Erythroblast (primary cell): ENCODE measurements at regions not wholly inside any gene's neighbourhood (a gene's known extent, or its start where the extent isn't known, plus 50 kb on each side); places are given as distances from the start of the nearest gene placed in this dataset.

Experiments used
- GATA1 ChIP-seq: IDR thresholded peaks from 2 replicates; pipeline ENCODE4 v1.6.1; 2011; ENCODE audit warnings: low read depth, mild to moderate bottlenecking, control low read depth, low read length, moderate library complexity
- POLR2A ChIP-seq: IDR thresholded peaks from 2 replicates; pipeline ENCODE4 v1.6.1; 2011; ENCODE audit warnings: mild to moderate bottlenecking, low read length

DNA sequence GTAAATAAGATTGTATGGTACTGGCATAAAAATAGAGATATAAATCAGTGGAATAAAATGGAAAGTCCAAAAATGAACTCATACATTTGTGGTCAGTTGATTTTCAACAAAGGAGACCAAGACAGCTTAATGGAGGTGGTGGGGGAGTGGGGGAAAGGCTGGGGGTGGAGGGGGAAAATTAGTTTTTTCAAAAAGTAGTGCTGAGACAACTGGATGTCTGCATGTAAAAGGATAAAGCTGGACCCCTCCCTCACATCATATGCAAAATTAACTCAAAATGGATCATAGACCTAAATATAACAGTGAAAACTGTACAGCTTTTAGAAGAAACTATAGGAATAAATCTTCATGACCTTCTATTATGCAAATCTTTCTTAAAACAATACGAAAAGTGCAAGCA, 107.0 kb downstream of the HMHB1 start:
- no peak for TF ChIP-seq POLR2A
- TF ChIP-seq GATA1: no peak
